Subcutaneous abdominal adipose tissue (tissue), 5 donors: ENCODE measurements at regions not wholly inside any gene's neighbourhood (a gene's known extent, or its start where the extent isn't known, plus 50 kb on each side); places are given as distances from the start of the nearest gene placed in this dataset.

Experiments used
- H3K27ac ChIP-seq: one replicate; pipeline ENCODE4 v1.7.0; 2013; ENCODE audit warnings: low read depth, mild to moderate bottlenecking, inconsistent platforms, low read length, moderate library complexity
- H3K27me3 ChIP-seq, 5 donors: one replicate each; pipeline ENCODE4 v1.7.0; 2013; ENCODE audit warnings: low read length in 5 of 5, inconsistent platforms in 1 of 5; ENCODE audit not compliant: control insufficient read depth in 5 of 5, insufficient read depth in 4 of 5
- H3K36me3 ChIP-seq, 5 donors: one replicate each; pipeline ENCODE4 v1.7.0; 2013; ENCODE audit warnings: low read length in 5 of 5; ENCODE audit not compliant: control insufficient read depth in 5 of 5, insufficient read depth in 5 of 5
- H3K4me1 ChIP-seq, 5 donors: one replicate each; pipeline ENCODE4 v1.7.0; 2013; ENCODE audit warnings: low read length in 5 of 5, mild to moderate bottlenecking in 3 of 5, moderate library complexity in 1 of 5; ENCODE audit not compliant: control insufficient read depth in 5 of 5, insufficient read depth in 5 of 5
- H3K4me3 ChIP-seq, 5 donors: one replicate each; pipeline ENCODE4 v1.7.0; 2013; ENCODE audit warnings: low read length in 5 of 5, low read depth in 1 of 5
- H3K9ac ChIP-seq, 5 donors: one replicate each; pipeline ENCODE4 v1.7.0; 2013; ENCODE audit warnings: low read length in 5 of 5, mild to moderate bottlenecking in 4 of 5, moderate library complexity in 3 of 5
- H3K9me3 ChIP-seq, 5 donors: one replicate each; pipeline ENCODE4 v1.7.0; 2013; ENCODE audit warnings: low read length in 5 of 5; ENCODE audit not compliant: control insufficient read depth in 5 of 5
- donor health status: healthy.
- donor health status: healthy.
- donor health status: healthy.
- donor health status: healthy.
- donor health status: healthy.

DNA sequence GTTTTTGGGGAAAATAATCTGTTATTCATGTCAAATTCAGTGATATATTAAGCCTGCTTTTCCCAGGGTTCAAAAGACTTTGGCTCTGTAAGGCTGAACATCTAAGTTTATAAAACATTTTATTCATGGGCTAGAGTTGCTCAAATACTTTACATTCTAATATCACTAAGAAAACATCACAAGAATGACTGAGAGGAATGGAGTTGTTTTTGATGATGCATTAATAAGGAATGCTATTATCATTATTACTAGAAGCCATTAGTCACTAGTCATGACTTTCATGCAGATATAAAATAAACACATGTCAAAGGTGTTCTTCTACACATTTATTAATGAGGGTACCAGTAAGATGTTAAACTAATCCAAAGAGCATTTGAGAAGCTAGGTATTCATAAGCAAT lies 185.5 kb upstream of the KCNN2 start:
- Histone ChIP-seq H3K4me3 (no peak overlapping the region), H3K27me3 (no peaks in the 10 kb centered on the region), H3K36me3 (no peaks in the 10 kb centered on the region), H3K9me3 (peaks cover 0 to 3% (median 0%) of the 10 kb centered on the region in 5 donors), H3K9ac (no peak overlapping the region), H3K27ac (no peak overlapping the region), H3K4me1 (no peaks in the 10 kb centered on the region)

DNA sequence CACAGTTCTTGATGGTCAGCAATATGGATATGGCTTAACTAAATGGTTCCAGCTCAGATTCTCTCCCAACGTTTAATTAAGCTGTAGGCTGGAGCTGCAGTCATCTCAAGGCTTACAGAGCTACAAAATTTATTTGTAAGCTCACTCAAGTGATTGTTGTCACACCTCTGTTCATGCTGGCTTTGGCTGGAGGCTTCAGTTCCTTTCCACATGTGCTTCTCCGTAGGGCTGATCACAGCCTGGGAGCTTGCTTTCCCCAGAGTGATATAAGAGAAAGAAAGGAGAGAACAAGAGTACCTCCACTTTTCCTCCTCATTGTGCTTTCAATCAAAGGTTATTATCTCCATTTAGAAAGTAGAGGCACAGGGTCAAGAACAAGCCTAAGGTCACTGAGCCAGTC lies 182.7 kb upstream of the KCNN2 start:
- no peak overlapping the region for H3K4me3 ChIP-seq

DNA sequence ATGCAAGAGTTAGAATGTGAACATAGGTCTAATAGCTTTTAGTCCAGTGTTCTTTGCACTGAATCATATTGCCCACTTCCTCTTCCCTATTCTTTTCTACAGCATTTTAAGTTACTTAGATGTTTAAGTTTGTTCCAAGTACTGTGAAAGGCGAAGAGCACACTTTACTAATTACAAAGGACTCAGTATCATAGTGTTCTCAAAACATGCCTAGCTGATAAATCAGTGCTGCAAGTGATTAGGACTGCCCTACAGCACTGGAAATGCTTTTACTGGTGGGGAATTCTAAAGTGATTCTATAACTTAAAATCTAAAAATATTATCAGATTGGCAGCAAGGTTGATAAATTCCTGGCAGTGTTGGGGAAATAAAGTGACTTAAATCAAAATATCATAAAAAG lies 177.9 kb upstream of the KCNN2 start:
- H3K4me1 ChIP-seq = peaks cover 0 to 8% (median 0%) of the 10 kb centered on the region in 5 donors
- H3K27me3 ChIP-seq = no peaks in the 10 kb centered on the region
- no peaks in the 10 kb centered on the region for H3K36me3 ChIP-seq
- H3K27ac ChIP-seq = no peak overlapping the region
- no peaks in the 10 kb centered on the region for H3K9me3 ChIP-seq
- no peak overlapping the region for H3K9ac ChIP-seq
- H3K4me3 ChIP-seq = no peak overlapping the region

More for the DNA sequence above, 182.7 kb upstream of the KCNN2 start:
- Histone ChIP-seq H3K36me3 (no peaks in the 10 kb centered on the region), H3K9ac (no peak overlapping the region), H3K27ac (no peak overlapping the region), H3K9me3 (no peaks in the 10 kb centered on the region), H3K27me3 (no peaks in the 10 kb centered on the region), H3K4me1 (no peaks in the 10 kb centered on the region)

DNA sequence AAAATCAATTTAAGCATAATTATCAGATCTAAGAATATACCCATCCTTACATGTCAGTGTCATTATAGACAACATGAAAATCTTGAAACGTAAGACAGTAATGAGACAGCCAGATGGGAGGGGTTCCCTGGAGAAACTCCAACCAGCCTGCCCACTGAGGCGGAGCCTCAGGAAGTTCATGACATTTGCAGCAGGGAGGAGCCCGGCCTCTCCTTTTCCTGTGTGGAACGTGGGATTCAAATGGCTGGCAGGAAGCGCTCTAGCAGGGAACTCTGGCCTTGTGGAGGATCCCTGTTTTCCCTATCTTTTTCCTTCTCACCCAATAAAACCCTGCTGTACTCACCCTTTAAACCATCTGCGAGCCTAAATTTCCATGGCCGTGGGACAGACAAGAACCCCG lies 176.6 kb upstream of the KCNN2 start:
- peaks cover 0 to 8% (median 0%) of the 10 kb centered on the region in 5 donors for H3K4me1 ChIP-seq
- no peaks in the 10 kb centered on the region for H3K27me3 ChIP-seq
- H3K9ac ChIP-seq = no peak overlapping the region
- no peaks in the 10 kb centered on the region for H3K9me3 ChIP-seq
- H3K36me3 ChIP-seq = no peaks in the 10 kb centered on the region
- H3K27ac ChIP-seq = no peak overlapping the region
- H3K4me3 ChIP-seq = peak overlapping the region in 4 of 5 donors; percentile 14 to 40 (median 20)

DNA sequence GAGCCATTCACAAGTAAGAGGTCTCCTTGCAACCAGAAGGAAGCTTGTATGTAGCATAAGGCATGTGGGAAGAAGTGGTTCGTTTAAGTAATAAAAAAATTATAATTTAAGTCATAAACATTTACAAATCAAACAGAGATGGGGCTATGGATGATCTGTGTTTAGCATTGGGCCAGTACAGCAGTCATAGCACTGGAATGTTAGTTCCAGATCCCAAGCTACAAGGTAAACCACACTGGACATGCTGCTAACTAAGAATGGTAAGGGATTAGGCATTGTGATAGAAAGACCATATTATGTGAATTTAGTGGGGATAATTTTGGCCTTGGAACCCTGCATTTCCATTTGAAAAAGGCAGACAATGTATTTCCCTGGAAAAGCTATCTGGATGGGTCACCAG lies 170.4 kb upstream of the KCNN2 start:
- Histone ChIP-seq H3K4me3 (no peak overlapping the region), H3K9ac (no peak overlapping the region), H3K36me3 (no peaks in the 10 kb centered on the region), H3K27me3 (no peaks in the 10 kb centered on the region), H3K9me3 (no peaks in the 10 kb centered on the region), H3K27ac (no peak overlapping the region), H3K4me1 (no peaks in the 10 kb centered on the region)

DNA sequence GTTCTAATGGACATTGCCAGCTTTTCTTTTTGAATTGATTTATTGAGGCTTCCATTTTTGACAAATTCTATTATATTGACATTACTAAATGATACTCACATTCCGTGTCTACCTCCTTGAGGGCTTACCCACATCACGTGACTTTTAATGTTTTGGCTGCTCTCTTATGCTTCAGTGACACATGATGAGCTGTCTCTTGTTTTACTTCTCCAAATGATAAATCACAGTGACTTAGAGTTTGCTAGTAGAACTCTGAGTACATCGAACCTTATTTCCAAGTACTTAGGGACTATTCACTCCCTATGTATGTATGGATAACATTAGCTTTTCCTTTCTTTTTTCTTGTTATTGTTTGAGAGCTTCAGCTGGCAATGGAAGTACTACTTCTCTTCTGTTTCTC lies 169.8 kb upstream of the KCNN2 start:
- Histone ChIP-seq H3K9me3 (no peaks in the 10 kb centered on the region), H3K9ac (no peak overlapping the region), H3K4me1 (no peaks in the 10 kb centered on the region), H3K27me3 (no peaks in the 10 kb centered on the region), H3K4me3 (no peak overlapping the region), H3K36me3 (no peaks in the 10 kb centered on the region), H3K27ac (no peak overlapping the region)

DNA sequence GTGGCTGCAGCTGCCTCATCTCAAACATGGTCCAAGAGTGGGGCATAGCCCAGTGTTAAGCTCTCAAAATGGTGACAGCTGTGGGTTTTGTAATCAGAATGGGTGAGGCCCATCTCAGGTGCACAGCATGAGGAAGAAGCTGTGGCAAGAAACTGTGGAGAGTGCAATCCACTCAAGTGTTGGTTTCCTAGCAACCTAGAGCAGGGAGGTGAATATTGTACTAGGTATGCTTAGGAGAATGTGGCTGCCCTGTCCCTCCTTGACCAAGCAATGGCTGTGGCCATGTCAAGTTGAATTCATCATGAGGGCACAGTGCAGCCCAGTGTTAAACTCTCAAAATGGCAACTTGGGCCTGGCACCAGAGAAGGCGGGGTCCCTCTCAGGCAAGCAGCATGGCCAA lies 160.5 kb upstream of the KCNN2 start:
- Histone ChIP-seq H3K9ac (no peak overlapping the region), H3K27me3 (no peaks in the 10 kb centered on the region), H3K4me1 (no peaks in the 10 kb centered on the region), H3K9me3 (peaks cover 2 to 15% (median 10%) of the 10 kb centered on the region in 5 donors), H3K4me3 (no peak overlapping the region), H3K36me3 (no peaks in the 10 kb centered on the region), H3K27ac (no peak overlapping the region)

DNA sequence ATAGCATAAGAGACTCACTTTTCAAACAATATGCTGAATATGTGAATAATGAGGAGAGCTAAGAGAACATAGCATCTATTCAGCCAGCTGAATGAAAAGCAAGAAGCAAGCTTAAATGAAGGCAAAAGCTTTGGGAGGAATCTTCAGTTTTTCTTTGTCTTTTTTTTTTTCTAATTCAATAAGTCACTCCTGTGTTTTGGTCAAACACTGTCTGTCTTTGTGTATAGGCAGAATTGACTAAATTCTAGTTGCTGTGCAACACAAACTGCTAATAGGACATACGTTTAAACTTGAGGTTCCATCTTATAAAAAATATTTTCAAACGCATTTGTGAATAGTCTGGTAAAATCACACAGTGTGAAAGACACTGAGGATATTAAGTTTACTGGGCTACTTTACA lies 156.9 kb upstream of the KCNN2 start:
- Histone ChIP-seq H3K4me3 (no peak overlapping the region), H3K4me1 (no peaks in the 10 kb centered on the region), H3K27me3 (no peaks in the 10 kb centered on the region), H3K36me3 (no peaks in the 10 kb centered on the region), H3K27ac (no peak overlapping the region), H3K9me3 (peaks cover 2 to 15% (median 10%) of the 10 kb centered on the region in 5 donors), H3K9ac (no peak overlapping the region)

DNA sequence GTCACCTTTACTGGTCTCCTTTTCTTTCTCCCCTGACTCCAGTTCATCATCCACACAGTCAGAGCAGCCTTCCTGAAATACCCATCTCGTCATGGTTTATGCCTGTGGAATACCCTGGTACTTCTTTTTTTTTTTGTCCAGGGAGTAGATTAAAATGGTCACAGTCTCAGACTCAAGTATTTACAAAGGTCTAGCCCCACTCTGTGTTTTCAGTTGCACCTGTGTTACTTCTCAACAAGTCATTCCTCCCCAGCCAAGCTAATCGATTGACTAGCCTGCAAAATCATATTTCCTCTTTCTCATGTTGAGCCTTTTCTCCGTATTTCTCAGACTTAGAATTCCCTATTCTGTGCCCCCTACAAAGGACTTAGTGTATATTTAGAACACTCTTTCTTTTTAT lies 155.2 kb upstream of the KCNN2 start:
- Histone ChIP-seq H3K27ac (no peak overlapping the region), H3K9ac (no peak overlapping the region), H3K27me3 (no peaks in the 10 kb centered on the region), H3K4me3 (no peak overlapping the region), H3K36me3 (no peaks in the 10 kb centered on the region), H3K9me3 (peaks cover 0 to 4% (median 0%) of the 10 kb centered on the region in 5 donors), H3K4me1 (no peaks in the 10 kb centered on the region)

DNA sequence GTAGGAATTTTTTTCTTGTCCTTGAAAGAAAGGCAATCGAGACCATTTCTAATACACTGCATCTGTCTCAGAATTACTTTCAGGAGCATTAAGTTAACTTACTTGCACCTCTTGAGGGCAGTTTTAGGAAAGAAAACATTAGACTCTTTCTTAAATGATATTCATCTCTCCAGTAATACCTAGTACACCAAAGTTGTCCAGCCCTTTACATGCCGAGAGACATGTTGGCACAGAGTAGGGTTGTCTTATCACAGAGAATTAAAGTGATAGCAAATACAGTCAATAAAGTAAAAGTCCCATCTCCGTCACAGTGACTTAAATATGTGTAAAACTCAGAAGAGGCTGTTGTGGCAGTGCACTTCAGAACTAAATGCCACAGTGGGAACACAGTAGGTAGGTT lies 154.3 kb upstream of the KCNN2 start:
- H3K4me3 ChIP-seq = no peak overlapping the region
- H3K9ac ChIP-seq = no peak overlapping the region
- H3K9me3 ChIP-seq = no peaks in the 10 kb centered on the region
- no peak overlapping the region for H3K27ac ChIP-seq
- H3K36me3 ChIP-seq = no peaks in the 10 kb centered on the region
- H3K4me1 ChIP-seq = no peaks in the 10 kb centered on the region
- H3K27me3 ChIP-seq = no peaks in the 10 kb centered on the region

DNA sequence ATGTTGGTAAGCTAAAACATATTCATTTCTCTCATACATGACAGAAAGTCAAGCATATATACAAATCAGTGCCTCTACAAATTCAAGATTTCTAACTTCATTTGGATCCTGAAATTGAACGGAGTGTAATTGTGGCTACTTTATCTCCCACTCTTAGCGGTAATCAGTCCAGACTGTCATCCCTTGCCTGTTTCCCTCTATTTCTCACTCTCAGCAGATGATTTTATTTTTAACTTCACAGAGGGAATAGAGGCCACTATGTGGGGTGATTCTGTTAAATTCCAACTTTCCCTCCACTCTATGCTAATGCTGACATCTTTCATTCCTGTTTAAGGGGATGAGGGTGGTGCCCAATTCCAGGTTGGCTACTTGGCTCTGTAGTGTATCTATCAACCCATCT lies 153.8 kb upstream of the KCNN2 start:
- Histone ChIP-seq H3K27me3 (no peaks in the 10 kb centered on the region), H3K4me3 (no peak overlapping the region), H3K36me3 (no peaks in the 10 kb centered on the region), H3K4me1 (no peaks in the 10 kb centered on the region), H3K27ac (no peak overlapping the region), H3K9me3 (no peaks in the 10 kb centered on the region), H3K9ac (no peak overlapping the region)
